ENCODE measurements at regions not wholly inside any gene's neighbourhood (a gene's known extent, or its start where the extent isn't known, plus 50 kb on each side); places are given as distances from the start of the nearest gene placed in this dataset.

- DNase-seq: no peak
Measured at GRCh38 chr5:82799361-82800077, 277.7 kb downstream of the TMEM167A start.

GRCh38 chr5:82798676-82799075 lies 278.5 kb downstream of the TMEM167A start:
- DNase-seq: no peak

DNA sequence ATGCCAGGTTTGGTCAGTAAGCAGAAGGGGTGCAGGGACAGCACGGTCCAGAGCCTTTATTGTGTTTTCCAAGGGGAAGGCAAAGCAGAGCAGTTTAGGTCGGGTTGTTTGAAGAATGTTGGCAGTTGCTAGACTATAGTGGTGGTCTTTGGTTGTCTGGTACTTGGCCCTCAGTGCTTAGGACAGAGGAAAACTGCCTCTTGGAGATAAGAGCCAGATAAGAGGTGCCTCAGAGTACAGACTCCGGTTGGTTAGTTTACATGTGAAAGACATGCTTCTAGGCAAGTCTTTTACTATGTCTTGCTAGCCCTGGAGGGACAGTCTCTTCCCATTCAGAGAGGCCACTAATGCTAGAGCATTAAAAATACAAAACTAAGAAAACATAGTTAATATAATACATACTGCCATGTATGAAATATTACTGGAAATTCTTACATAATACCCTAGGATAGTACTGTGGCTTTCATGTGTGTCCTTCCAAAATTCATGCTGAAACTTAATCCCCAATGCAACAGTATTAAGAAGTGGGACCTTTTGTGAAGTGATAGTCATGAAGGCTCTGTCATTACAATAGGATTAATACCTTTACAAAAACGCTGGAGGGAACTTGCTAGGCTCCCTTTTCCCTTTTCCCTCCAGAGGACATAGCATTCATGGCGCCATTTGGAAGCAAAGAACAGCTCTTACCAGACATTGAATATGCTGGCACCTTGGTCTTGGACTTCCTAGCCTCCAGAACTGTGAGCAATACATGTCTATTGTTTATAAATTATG lies 280.4 kb downstream of the TMEM167A start:
- DNase-seq: no peak

DNA sequence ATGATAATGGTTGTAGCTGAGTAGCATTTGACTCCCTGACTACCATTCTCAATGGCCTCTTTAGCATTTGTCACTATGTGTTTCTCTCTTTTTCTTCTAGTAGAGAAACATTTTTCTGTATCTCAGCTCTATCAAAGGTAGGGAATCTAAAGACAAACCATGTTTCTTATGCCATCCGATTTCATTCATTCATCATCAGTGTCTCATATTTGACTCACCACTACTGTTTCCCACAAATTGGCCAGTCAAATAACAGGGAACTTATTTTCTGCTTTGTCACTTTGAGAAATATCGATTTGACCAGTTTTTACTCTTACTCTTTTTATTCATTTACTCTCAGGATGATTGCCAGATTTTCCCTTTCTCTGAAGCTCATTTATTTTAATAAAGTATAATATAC lies 282.3 kb downstream of the TMEM167A start:
- DNase-seq: no peak

GRCh38 chr5:82793808-82794419 lies 283.3 kb downstream of the TMEM167A start:
- DNase-seq: no peak

DNA sequence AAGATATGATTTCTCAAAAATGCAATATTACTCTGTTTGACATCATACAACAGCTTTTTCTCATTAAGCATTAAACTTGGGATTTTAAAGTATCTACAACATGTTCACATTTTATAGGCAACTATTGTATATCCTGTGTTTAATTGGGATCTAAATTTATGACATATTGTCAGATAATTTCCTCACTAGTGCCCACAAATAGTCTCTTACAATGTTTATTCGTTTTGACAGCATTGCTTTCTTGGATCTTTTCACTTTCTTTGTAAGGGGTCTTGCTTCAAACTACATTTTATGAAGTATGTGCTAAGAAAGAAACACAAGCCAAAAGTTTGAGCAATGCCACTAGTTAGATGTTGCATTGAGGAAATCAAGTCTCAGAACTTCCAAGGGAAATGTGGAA lies 285.1 kb downstream of the TMEM167A start:
- DNase-seq: no peak

- no peak for DNase-seq
Measured at GRCh38 chr5:82789095-82789494, 288.1 kb downstream of the TMEM167A start.

- DNase-seq: no peak
Measured at GRCh38 chr5:82786748-82787147, 290.4 kb downstream of the TMEM167A start.

GRCh38 chr5:82785882-82786509 lies 291.2 kb downstream of the TMEM167A start:
- no peak for DNase-seq

- no peak for DNase-seq
Measured at GRCh38 chr5:82785456-82785855, 291.7 kb downstream of the TMEM167A start.

GRCh38 chr5:82784521-82784920 lies 292.7 kb downstream of the TMEM167A start:
- DNase-seq: no peak

GRCh38 chr5:82777106-82777505 lies 300.1 kb downstream of the TMEM167A start:
- DNase-seq: no peak

GRCh38 chr5:82772281-82772680 lies 304.9 kb downstream of the TMEM167A start:
- DNase-seq: no peak

GRCh38 chr5:82766206-82766605 lies 311.0 kb downstream of the TMEM167A start:
- DNase-seq: no peak

DNA sequence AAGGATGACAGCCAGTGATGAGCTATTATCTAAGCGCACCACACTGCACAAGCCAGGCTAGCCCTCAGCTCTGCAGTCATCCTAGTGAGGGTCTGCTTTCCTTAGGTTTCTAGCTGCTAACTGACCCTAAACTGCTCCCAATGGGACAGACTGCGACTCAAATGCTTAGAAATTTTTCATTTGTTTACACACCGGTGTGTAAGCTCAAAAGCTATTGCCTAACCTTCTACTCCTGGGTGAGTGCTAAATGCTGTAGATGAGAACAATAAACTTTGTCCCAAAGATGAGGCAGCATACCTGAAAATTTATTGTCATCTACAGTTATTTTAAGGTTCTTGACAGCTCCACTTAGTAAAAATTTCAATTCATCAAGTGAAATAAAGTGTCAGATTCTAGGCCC lies 311.4 kb downstream of the TMEM167A start:
- DNase-seq: no peak

DNA sequence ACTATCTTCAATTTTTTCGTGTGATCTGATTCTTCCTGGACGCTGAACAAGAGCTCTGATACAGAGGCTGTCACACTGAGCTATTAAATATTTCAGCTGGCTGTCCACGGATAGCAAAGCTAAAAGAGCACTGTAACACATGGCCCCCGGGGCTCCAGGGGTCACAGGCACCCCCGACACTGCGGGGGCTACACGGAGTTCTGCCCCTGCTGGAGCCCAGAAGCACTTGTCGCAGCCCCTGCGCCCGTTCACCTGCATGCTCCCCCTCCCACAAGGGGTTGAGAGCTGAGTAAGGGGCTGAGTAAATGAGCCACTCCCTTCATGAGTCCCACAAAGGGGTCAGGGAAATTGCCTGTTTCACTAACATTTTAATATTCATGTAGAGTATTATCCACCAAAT lies 316.3 kb downstream of the TMEM167A start:
- no peak for DNase-seq

- DNase-seq: no peak
Measured at GRCh38 chr5:82758881-82759280, 318.3 kb downstream of the TMEM167A start.

DNA sequence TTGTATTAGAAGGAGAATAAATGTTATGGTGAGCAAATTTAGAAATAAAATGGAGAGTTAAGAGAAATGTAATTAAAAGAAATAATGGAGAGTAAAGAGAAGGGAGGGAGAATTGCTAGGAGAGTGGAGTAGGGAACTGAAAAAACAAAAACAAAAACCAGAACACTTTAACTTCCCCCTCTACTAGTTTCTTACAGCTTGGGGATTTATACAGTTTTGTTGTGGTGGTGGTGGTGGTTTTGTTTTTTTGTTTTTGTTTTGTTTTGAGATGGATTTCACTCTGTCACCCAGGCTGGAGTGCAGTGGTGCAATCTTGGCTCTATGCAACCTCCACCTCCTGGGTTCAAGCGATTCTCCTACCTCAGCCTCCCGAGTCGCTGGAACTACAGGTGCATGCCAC lies 322.4 kb downstream of the TMEM167A start:
- DNase-seq: no peak

GRCh38 chr5:82754036-82754746 lies 323.0 kb downstream of the TMEM167A start:
- DNase-seq: no peak

DNA sequence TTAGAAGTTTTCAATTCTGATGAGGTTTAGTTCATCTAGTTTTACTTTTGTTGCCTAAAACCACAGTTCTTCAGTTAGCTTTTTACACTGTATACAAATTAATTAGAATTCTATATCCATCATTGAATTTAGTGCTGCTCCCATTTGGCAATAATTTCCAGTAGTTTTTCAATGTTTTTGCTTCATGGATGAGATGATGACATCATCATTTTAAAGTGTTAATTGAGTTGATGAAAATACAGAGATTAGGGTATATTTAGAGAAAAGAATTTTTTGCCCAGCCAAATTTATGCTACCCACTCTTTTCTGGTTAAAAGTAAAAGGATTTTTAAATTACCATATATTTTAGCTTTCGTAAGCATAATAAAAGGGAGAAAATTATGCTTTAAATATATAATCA lies 323.8 kb downstream of the TMEM167A start:
- no peak for DNase-seq

- DNase-seq: no peak
Measured at GRCh38 chr5:82749461-82749820, 327.8 kb downstream of the TMEM167A start.

- DNase-seq: no peak
Measured at GRCh38 chr5:82748688-82749460, 328.3 kb downstream of the TMEM167A start.
